ENCODE measurements at regions not wholly inside any gene's neighbourhood (a gene's known extent, or its start where the extent isn't known, plus 50 kb on each side); places are given as distances from the start of the nearest gene placed in this dataset.

DNA sequence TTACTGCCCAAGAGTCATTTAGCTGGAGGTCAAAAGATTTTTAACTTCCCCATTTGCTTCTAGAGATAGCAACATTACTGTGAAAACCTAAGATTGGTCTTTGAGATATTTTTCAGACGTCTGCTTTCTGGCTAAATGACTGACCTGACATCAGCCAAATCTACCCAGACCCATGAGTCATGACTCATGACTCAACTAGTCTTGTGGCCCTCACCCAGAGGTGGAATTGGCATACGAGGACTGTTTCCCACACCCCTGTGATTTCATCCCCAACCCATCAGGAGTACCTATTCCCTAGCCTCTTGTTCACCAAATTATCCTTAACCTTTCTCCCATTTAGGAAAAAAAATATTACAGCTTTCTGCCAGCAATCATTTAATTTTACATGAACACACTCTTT is 641.6 kb downstream of the CDY2B start:
- TF ChIP-seq, protein P1, sequence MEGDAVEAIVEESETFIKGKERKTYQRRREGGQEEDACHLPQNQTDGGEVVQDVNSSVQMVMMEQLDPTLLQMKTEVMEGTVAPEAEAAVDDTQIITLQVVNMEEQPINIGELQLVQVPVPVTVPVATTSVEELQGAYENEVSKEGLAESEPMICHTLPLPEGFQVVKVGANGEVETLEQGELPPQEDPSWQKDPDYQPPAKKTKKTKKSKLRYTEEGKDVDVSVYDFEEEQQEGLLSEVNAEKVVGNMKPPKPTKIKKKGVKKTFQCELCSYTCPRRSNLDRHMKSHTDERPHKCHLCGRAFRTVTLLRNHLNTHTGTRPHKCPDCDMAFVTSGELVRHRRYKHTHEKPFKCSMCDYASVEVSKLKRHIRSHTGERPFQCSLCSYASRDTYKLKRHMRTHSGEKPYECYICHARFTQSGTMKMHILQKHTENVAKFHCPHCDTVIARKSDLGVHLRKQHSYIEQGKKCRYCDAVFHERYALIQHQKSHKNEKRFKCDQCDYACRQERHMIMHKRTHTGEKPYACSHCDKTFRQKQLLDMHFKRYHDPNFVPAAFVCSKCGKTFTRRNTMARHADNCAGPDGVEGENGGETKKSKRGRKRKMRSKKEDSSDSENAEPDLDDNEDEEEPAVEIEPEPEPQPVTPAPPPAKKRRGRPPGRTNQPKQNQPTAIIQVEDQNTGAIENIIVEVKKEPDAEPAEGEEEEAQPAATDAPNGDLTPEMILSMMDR (IDR thresholded peaks at IDR 0.05) = no peak
- no peak for TF ChIP-seq EP300 (IDR thresholded peaks at IDR 0.05)
- no peak for TF ChIP-seq POLR2A (IDR thresholded peaks at IDR 0.05)
